IPS-20b (cell line): ENCODE measurements at regions not wholly inside any gene's neighbourhood (a gene's known extent, or its start where the extent isn't known, plus 50 kb on each side); places are given as distances from the start of the nearest gene placed in this dataset.

Experiments used
- H3K27ac ChIP-seq: one replicate; pipeline ENCODE4 v1.5.1; 2013; ENCODE audit warnings: low read length
- H3K27me3 ChIP-seq: 2 replicates; pipeline ENCODE4 v1.6.1; 2013; ENCODE audit warnings: mild to moderate bottlenecking, low read length, inconsistent platforms; ENCODE audit not compliant: insufficient read depth
- H3K36me3 ChIP-seq: 2 replicates; pipeline ENCODE4 v1.6.1; 2013; ENCODE audit warnings: low read depth, mild to moderate bottlenecking, inconsistent platforms, low read length, moderate library complexity; ENCODE audit not compliant: insufficient read depth
- H3K4me1 ChIP-seq: 2 replicates; pipeline ENCODE4 v1.6.1; 2013; ENCODE audit warnings: mild to moderate bottlenecking, control low read depth, inconsistent platforms, low read length, moderate library complexity; ENCODE audit not compliant: insufficient read depth
- H3K4me3 ChIP-seq: 2 replicates; pipeline ENCODE4 v1.5.1; 2013; ENCODE audit warnings: mild to moderate bottlenecking, low read length, inconsistent platforms
- H3K9ac ChIP-seq: 2 replicates; pipeline ENCODE4 v1.6.1; 2013; ENCODE audit warnings: low read depth, mild to moderate bottlenecking, inconsistent platforms, low read length, moderate library complexity
- H3K9me3 ChIP-seq: 2 replicates; pipeline ENCODE4 v1.6.1; 2013; ENCODE audit warnings: mild to moderate bottlenecking, low read depth, low read length, inconsistent platforms; ENCODE audit not compliant: insufficient read depth

DNA sequence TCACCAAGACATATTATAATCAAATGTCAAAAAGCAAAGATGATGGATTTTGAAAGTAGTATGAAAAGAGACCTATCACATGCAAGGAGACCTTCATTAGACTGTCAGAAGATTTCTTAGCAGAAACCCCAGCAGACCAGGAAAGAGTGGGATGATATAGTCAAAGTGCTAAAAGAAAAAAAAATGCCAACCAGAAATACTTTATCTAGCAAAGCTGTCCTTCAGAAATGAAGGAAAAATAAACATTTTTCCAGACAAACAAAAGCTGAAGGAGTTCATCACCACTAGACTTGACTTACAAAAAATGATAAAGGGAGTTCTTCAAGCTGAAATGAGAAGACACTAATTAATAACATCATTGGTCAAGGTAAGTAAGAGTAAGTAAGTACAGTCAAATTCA, 251.2 kb upstream of the SASH1 start:
- Histone ChIP-seq H3K36me3 (no peaks in the 10 kb centered on the region), H3K9me3 (no peaks in the 10 kb centered on the region), H3K4me1 (no peaks in the 10 kb centered on the region), H3K9ac (no peak overlapping the region), H3K27me3 (no peaks in the 10 kb centered on the region), H3K27ac (no peak overlapping the region), H3K4me3 (no peak overlapping the region)

DNA sequence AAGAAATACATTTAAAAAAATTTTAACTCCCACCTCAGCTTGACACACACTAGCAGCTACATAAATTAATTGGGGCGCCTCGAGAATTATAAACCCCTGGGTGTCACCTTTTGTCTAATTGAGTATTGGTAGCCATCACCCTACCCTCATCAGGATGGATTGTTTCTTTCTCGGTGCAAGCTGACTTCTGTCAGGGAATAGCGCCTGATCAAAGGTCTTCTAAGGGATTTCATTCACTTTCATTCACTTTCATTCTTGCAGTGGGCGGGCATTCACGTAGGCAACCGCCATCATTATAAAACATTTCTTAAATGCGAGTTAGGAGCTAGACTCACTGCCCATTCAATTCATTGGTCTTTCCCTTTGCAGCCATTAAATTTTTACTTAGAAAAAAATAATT, 239.2 kb upstream of the SASH1 start:
- Histone ChIP-seq H3K36me3 (no peaks in the 10 kb centered on the region), H3K27ac (no peak overlapping the region), H3K9ac (no peak overlapping the region), H3K9me3 (no peaks in the 10 kb centered on the region), H3K27me3 (no peaks in the 10 kb centered on the region), H3K4me3 (no peak overlapping the region), H3K4me1 (peaks cover 3% of the 10 kb centered on the region; the same call in 1 of the 2 replicates)

DNA sequence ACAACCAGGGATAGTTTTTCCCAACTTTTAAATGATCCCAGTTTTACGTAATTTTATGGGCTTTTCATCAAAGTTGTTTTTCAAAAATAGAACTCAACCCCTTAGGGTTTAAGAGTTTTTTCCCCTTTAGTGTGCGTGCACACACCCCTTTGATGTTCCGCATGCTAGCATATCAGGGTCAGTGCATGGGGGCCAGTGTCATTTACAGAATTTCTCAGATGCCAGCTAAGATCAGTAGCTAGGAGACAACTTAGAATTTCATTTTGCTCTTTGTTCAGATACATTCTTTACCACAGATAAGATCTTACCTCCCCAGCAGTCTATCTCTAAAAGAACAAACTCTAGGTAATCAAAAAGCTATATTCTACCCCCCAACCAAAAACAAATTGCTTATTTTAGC, 238.5 kb upstream of the SASH1 start:
- H3K27ac ChIP-seq = no peak overlapping the region
- no peak overlapping the region for H3K4me3 ChIP-seq
- no peaks in the 10 kb centered on the region for H3K9me3 ChIP-seq
- peaks cover 3% of the 10 kb centered on the region; the same call in 1 of the 2 replicates for H3K4me1 ChIP-seq
- H3K9ac ChIP-seq = no peak overlapping the region
- no peaks in the 10 kb centered on the region for H3K36me3 ChIP-seq
- H3K27me3 ChIP-seq = no peaks in the 10 kb centered on the region

DNA sequence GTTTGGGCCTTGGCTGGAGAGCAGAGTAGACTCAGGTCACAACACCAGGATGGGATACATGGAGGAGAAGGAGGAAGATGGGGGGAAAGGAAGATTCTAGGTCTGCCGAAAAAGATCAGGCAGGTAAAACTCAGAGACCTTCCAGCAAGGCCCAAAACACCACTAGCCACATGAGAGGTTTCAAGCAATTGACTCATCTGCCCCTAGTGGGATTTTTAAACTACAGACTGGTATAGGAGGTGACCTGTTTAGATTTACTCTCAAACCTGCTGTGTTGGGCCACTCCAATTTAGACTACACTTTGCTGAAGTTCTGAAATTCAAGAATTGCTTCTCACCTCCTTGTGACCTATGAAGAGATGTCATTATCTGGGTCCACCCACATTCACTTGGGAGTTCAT, 236.9 kb upstream of the SASH1 start:
- Histone ChIP-seq H3K27me3 (no peaks in the 10 kb centered on the region), H3K4me3 (no peak overlapping the region), H3K36me3 (no peaks in the 10 kb centered on the region), H3K9me3 (no peaks in the 10 kb centered on the region), H3K9ac (no peak overlapping the region), H3K27ac (no peak overlapping the region), H3K4me1 (peaks cover 3% of the 10 kb centered on the region; the same call in 1 of the 2 replicates)

DNA sequence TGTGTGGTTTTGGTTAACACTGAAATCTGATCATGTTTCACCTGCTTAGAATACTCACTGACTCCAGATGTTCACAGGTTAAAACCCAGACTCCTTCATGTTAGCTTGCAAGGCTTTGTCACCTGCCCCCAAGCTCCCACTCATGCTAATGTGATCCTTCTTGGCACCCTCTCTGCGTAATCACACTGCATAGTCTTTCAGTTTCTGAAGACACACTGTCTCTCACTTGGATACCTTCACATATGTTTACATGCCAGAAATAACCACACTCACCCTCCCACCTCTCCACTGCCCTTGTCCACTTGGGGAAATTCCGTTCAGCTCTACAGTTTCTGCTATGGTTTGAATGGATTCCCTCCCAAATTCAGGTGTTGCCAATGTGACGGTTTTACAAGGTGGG, 234.7 kb upstream of the SASH1 start:
- H3K9ac ChIP-seq = no peak overlapping the region
- H3K4me1 ChIP-seq = peaks cover 3% of the 10 kb centered on the region; the same call in 1 of the 2 replicates
- H3K36me3 ChIP-seq = no peaks in the 10 kb centered on the region
- no peaks in the 10 kb centered on the region for H3K27me3 ChIP-seq
- no peaks in the 10 kb centered on the region for H3K9me3 ChIP-seq
- H3K4me3 ChIP-seq = no peak overlapping the region
- no peak overlapping the region for H3K27ac ChIP-seq

DNA sequence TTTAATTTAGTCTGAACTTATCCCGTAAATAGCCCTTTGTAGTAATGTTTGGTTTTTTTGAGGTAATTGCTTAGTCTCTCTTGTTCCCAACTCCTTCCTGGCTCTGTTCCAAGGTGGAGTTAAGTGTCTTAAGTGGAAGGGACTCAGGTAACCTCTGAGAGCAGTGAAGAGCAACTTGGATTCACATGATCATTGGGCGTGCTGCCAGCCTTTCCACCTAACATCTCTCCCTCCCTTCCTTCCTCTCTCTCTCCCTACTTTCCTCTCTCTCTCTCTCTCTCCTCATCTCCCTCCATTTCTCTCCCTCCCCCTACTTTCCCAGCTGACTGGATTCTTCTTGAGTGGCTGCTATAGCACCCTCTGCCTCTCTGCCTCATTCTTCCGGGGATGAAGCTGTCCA, 232.9 kb upstream of the SASH1 start:
- H3K4me1 ChIP-seq = no peaks in the 10 kb centered on the region
- H3K9me3 ChIP-seq = no peaks in the 10 kb centered on the region
- no peak overlapping the region for H3K9ac ChIP-seq
- no peaks in the 10 kb centered on the region for H3K27me3 ChIP-seq
- H3K4me3 ChIP-seq = no peak overlapping the region
- H3K27ac ChIP-seq = no peak overlapping the region
- no peaks in the 10 kb centered on the region for H3K36me3 ChIP-seq

DNA sequence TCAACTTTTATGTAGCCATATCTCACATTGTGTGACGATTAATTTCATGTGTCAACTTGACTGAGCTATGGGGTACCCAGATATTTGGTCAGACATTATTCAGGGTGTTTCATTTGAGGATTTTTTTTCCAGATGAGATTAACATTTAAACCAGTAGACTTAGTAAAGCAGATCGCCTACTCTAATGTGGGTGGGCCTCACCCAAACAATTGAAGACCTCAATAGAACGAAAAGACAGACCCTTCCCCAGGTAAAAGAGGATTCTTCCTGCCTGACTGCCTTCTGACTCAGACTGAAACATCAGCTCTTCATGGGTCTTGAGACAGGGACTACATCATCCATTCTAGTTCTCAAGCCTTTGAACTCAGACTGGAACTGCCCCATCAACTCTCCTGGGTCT, 231.7 kb upstream of the SASH1 start:
- H3K36me3 ChIP-seq = no peaks in the 10 kb centered on the region
- no peak overlapping the region for H3K27ac ChIP-seq
- H3K4me3 ChIP-seq = no peak overlapping the region
- H3K9ac ChIP-seq = no peak overlapping the region
- H3K27me3 ChIP-seq = no peaks in the 10 kb centered on the region
- H3K9me3 ChIP-seq = no peaks in the 10 kb centered on the region
- no peaks in the 10 kb centered on the region for H3K4me1 ChIP-seq

DNA sequence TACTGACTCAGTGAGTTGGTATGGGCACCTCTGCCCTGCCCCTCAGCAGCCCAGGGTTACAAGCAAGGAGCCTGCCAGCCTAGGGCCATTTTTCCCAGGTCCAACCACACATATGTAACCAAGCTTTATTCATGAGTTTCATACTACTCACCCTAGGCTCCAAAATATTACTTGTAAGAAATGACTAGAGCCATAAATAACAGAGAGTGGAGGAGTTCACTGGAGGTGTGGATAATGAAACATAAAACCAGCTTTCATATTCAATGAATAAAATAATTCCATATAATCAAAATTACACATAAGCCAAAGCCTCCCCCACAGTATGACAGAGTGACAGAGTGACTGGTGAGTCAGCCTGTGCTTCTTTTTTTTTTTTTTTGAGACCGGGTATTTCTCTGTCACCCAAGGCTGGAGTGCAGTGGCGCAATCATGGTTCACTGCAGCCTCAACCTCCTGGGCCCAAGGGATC, 229.8 kb upstream of the SASH1 start:
- no peaks in the 10 kb centered on the region for H3K27me3 ChIP-seq
- H3K4me1 ChIP-seq = no peaks in the 10 kb centered on the region
- H3K4me3 ChIP-seq = no peak overlapping the region
- H3K27ac ChIP-seq = no peak overlapping the region
- H3K9me3 ChIP-seq = no peaks in the 10 kb centered on the region
- H3K9ac ChIP-seq = no peak overlapping the region
- no peaks in the 10 kb centered on the region for H3K36me3 ChIP-seq

DNA sequence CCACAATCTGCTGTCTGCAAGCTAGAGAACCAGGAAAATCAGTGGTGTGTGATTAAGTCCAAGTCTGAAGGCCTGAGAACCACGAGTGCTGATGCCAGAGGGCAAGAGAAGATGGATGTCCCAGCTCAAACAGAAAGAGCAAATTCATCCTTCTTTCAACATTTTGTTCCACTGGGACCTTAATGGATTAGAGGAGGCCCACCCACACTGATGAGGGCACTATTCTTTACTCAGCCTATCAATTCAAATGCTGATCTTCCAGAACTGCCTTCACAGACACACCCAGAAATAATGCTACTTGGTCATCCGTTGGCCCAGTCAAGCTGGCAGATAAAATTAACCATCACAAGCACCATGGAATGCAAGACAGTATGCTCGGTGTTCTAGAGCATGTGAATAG, 226.6 kb upstream of the SASH1 start:
- H3K27ac ChIP-seq = no peak overlapping the region
- no peaks in the 10 kb centered on the region for H3K9me3 ChIP-seq
- H3K9ac ChIP-seq = no peak overlapping the region
- H3K4me3 ChIP-seq = no peak overlapping the region
- no peaks in the 10 kb centered on the region for H3K27me3 ChIP-seq
- no peaks in the 10 kb centered on the region for H3K36me3 ChIP-seq
- H3K4me1 ChIP-seq = no peaks in the 10 kb centered on the region

DNA sequence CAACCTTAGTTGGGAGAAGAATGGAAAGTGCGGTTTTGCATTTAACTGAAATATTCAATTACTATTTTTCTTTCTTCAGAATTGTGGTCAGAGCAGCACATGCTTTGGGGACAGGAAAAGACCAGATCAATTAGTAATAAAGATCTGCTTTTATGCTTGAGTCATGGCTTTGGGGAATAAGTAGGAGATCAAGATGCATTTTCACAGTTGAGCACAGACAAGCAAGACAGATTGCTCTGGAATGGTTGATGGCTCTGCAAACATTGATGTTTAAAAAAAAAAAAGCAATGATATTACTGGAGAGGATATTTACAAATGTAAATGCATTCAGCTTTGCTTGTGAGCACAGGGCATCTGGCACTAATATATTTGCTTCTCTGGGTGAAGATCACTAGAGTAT, 224.4 kb upstream of the SASH1 start:
- H3K27me3 ChIP-seq = no peaks in the 10 kb centered on the region
- H3K27ac ChIP-seq = no peak overlapping the region
- no peaks in the 10 kb centered on the region for H3K36me3 ChIP-seq
- no peaks in the 10 kb centered on the region for H3K4me1 ChIP-seq
- H3K9ac ChIP-seq = no peak overlapping the region
- H3K4me3 ChIP-seq = no peak overlapping the region
- H3K9me3 ChIP-seq = no peaks in the 10 kb centered on the region

DNA sequence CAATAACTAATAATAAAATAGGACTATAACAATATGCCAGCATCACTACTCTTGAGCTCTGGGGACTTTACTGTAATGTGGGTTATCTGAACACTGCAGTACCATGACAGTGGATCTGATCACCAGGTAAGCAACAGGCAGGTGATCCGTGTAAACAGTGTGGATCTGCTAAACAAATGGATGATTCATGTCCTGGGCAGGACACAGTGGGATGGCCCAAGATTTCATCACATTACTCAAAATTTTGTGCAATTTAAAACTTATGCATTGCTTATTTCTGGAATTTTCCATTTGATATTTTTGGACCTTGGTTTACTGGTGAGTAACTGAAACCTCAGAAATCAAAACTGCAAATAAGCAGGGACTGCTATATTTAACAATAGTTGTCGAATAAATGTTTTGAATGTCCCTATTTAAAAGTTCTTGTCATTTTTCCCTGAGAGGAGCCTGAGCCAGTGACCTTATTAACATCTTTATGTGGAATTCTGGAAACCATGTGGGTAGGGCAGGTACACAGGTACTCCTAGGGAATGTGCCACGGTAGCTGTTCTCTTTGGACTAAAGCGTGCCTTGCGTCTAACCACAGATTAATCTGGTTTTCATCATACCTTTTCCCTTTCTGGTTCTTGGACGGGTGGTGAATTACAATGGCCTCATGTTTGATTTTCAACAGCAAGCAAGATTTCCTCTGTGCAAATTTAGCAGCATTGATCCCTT, 214.5 kb upstream of the SASH1 start:
- Histone ChIP-seq H3K36me3 (no peaks in the 10 kb centered on the region), H3K27ac (no peak overlapping the region), H3K4me3 (no peak overlapping the region), H3K9ac (no peak overlapping the region), H3K27me3 (no peaks in the 10 kb centered on the region), H3K9me3 (no peaks in the 10 kb centered on the region), H3K4me1 (no peaks in the 10 kb centered on the region)

DNA sequence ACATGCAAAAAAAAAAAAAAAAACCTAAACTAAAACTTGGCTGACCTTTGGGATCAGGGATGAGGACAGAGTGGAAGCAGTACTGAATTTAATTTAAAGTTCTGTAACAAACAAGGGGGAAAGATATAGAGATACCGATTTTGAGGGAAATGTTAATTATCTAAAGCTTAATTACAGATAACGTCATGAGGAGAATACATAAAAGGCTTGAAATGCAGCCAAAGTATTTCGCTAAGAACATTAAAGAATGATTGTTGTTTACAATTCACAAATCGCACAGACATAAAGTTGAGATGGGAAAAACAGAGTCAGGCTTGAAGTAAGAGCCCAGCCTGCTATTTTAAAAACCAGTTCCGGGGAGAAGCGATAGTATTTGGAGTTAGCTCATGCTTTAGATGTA, 208.0 kb upstream of the SASH1 start:
- H3K27ac ChIP-seq = no peak overlapping the region

More for the DNA sequence above, 208.0 kb upstream of the SASH1 start:
- H3K4me3 ChIP-seq = no peak overlapping the region
- H3K9me3 ChIP-seq = no peaks in the 10 kb centered on the region
- no peaks in the 10 kb centered on the region for H3K27me3 ChIP-seq
- H3K4me1 ChIP-seq = no peaks in the 10 kb centered on the region
- no peaks in the 10 kb centered on the region for H3K36me3 ChIP-seq
- no peak overlapping the region for H3K9ac ChIP-seq
